ENCODE measurements at regions not wholly inside any gene's neighbourhood (a gene's known extent, or its start where the extent isn't known, plus 50 kb on each side); places are given as distances from the start of the nearest gene placed in this dataset.
"Not testable (repeated sequence)": the region's sequence is repeated elsewhere in the genome, so short reads cannot be mapped to it uniquely, and the experiment has no call there.

DNA sequence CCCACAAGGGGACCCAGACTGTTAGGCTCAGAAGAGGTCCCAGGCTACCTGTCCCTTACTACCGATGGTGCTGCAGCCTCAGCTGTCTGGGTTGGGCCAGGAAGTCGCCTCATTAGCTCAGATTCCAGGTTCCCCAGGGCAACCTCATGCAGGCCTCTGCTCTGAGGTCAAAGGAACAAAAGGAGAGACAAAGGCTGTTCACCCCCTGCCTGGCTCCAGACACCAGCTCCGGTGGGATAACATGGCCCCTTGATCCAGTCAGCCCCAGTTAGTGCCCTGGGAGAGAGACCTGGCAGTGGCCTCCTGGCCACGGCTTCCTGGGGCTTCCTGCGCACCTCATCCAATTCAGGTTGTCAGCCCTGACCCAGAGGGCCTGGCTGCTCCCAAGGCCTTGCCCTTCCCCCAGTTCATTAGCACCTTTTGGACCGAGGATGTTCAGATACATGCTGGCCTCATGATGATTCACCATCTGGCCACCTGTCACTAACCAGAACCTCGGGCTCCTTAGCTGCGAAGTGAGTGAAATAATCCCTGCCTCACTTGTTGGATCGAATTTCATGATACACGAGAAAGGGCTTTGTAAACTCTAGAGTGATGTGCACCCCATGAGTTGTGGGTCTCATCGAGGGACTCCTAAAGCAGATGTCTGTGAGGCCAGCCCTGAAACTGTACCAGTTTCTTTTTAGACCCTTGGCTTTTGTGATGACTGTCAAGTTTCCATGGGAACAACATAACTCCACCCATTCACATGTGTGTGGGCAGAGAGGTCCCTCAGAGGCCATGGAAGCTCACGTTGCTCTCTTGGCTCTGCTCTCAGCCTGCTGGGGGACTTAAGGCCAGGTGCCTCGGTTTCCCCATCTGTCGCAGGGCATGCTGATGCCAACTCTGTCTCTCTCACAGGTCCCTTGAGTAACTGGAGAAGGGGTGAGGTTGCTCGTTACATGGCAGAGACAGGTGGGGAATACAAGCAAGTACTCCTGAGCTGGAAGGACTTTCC lies 79.5 kb upstream of the PCBD1 start:
- no peak for DNase-seq

DNA sequence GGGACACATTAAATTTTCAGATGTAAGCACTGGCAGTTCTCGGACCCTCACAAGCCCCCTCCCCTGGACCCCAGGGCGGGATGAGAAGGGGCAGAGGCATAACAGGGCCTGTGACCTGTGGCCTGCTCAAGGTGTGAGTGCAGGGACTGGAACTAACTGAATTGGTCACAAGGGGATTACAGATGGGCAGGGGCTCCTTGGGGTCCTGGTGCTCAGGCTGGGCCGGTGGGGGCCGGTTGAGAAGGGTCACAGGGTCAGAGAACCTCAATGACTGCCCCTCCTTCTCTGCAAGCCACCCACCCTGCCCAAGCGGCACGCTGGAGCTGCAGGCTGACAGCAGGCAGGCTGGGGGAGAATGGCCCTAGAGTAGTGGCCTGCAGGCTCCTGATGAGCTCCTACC lies 80.8 kb upstream of the PCBD1 start:
- DNase-seq: no peak

DNA sequence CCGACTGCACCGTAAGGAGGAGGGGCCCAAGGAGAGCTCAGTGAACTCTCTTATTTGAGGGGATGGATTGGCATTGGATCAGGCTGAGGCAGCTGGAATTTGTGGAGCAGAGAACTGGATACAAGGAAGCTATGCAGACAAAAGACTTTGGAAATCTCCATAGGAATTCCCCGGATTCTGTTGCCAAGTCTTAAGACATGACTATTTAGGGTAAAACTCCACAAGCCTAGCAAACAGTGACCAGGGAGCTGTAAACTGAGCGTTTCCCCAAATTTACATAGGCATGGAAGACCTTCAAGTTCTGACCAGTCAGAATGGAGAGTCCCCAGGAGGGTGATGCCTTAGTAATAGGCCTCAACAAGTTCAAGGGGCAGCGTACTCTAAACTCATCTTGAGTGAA lies 82.5 kb upstream of the PCBD1 start:
- no peak for DNase-seq

DNA sequence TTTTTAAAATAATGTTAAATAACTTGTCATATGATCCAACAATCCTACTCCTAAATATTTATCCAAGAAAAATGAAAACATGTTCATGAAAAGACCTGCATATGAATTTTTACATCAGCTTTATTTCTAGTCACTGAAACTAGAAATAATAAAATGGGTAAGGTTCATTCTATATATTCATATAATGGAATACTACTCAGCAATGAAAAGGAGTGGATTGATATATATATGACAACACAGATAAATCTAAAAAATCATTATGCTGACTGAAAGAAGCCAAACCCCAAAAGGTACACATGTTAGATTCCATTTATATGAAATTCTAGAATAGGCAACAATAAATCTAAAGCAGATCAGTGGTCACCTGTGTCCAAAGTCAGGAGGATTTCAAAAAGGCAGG lies 84.9 kb upstream of the PCBD1 start:
- DNase-seq: no peak

DNA sequence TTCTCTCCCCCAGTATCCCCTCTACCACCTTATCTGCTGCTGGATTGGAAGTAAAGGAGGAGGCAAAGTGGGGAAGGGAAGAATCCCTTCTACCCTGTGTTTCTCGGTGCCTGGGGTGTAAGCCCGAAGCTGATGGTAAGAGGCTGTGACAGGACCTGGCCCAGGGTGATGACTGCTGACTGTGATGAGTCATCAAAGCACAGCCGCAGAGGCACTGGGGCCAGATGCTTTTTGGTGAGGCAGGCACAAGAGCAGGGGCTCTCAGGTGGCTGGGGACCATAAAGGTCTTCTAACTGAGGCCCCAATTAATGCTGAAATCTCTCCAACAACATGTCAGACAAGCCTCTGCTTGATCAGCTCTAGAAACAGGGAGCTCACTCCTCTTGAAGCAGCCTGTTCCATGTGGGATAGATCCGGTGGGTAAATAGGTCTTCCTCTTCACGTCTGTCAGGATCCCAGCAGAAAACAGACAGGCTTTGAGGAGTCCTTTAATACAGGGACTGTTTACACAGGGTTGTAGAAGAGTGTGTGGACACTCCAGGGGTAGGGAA lies 86.1 kb upstream of the PCBD1 start:
- no peak for DNase-seq

DNA sequence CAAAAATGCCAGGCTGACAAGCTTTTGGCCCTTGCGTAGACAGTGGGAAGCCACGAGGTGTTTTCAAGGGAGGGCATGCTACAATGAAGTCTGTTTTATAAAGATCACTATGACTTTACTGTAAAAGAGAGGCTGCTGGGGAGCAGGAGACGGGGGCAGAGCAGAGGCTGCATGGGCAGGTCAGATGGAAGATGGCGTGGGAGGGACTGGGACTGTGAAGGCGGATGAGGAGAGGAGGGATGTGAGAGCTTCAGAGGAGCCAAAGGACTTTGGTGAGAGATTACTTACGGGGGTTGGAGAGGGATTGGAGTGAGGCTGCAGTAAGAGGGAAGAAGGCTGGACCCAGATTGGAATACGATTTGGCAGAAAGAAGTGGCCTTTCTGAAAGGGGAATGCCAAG lies 86.6 kb upstream of the PCBD1 start:
- no peak for DNase-seq

DNA sequence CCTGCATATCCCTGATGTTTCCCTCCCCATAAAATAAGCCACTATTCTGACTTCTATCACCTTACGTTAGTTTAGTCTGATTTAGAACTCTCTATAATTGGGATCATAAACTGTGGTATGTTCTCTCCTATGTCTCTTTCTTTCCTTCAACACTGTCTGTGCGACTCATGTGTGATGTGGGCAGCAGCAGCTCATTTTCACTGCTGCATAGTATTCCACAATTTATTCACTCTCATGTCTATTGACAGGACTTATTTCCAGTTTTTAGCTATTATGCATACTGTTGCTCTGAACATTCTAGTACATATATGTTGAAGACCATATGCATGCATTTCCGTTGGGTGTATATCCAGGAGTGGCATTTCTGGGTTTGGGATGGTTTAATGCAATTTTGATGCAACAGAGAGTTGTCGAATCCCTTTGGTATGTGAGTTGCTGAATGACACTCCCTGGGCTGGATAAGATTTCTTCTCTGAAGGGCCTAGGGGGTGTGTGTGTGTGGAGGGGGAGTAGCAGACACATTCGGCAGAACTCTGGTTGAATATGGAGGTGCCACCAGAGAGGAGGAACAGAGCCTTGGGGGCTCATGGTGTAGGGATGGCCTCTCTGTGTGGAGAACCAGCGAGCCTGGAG lies 87.8 kb upstream of the PCBD1 start:
- no peak for DNase-seq

DNA sequence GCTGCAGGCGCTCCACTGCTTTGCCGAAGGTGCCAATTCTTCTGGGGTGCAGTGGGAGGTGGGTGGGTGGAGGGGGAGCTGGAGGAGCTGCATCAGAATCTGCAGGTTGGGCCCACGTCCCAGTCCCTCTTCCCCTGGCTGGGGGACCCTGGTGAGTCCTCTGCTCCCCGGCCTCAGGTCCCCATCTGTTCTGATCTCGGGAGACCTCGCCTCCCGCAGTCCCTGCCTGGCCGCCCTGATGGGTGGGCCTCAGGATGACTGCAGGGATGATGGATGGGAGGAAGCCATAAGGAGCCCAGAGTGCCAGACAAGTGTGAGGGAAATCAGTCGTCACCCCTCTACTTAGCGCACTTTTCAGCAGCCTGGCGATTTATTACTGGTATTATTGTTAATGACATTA lies 89.3 kb upstream of the PCBD1 start:
- DNase-seq: no peak

DNA sequence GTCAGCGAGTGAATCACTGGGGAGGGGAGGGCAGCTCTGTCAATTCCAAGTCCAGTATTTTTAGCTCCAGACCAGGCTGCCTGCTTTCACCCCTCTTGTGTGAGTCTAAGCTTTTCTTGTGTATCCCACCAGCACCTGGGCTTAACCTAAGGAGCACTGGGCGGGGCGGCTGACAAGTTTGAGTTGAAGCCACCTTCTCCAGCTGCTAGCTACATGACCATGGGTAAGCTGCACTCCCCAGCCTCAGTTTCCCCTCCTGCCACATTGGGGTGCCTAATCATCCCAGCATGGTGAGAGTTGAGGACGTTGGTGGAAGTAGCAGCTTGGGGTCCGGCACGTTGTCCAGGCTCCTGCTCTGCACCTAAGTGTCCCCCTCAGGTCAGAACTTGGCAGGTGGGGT lies 89.8 kb upstream of the PCBD1 start:
- no peak for DNase-seq

DNA sequence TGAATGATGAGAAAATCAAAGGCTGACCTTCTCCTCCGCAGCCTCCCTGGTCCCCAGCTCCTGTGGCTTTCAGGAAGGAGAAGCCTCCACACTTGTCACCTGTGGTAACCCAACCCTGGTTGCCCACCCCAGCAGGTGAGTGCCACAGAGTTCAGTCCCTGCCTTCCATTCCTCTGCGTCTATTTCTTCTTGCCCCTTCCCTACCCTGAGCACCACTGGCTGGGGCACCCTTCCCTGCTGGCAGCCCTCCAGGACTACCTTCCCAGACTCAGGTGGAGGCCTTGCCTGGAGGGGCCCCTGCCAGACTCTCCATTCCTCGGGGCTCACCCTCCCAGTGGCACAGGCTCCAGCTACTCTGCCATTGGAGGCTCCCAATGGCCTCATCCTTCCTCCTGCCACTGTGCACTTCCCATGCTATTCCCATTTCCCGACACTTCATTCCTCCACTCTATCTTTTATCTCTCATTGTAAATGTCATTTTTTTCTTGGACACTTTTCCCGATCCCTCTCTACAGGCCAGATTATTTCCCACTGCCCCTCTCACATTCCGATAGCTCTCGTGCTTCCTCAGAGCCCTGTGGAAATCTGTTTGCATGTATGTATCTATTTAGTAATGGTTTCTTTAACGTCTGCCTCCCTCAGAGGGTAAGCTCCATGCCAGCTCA lies 90.6 kb upstream of the PCBD1 start:
- no peak for DNase-seq

DNA sequence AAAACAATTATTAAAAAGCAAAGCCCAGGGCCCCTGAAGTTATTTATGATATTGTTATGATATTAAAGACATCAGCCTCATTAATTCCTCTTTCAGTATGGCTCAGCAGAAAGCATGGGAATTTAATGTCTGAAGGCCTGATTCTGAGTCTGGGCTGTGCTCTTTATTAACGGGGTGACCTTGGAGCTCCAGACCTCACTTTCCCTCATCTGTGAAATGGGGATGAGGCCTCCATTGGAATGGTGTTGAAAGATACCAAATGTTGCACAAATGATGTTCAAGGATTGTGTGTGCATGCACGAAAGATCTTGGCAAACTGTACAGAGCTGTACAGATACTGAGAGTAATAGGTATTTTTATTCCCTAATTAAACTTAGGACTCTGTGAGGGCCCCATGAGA lies 92.3 kb upstream of the PCBD1 start:
- DNase-seq: no peak

DNA sequence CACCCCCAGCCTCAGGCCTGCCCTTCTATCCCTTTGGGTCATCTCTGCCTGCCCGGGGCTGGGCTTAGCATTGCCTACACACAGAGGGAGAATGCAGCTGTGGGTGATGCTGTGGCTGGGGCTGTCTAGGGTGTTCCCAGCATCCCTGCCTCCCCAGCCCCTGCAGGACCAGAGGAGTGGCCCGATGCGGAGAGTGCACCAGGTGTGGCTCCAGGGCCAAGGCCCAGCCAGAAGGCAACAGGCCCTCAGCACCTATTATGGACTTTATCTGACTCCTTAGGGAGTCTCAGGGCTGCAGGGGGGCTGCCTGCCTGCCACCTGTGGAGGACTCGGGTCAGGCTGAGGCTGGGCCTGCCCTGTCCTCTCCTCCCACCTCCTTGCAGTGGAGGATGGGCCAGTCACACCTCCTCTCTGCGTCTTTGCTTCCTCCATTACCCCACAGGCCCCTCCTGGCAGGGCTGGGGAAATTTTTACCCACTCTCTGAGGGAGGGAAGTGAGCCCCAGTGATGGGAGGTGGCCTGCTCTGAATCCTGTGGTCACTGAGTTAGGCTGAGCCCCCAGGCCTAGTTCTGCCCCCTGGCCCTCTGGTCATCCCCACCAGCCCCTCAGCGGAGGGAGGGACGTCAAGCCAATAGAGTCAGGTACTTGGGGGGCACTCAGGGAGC lies 92.9 kb upstream of the PCBD1 start:
- no peak for DNase-seq

DNA sequence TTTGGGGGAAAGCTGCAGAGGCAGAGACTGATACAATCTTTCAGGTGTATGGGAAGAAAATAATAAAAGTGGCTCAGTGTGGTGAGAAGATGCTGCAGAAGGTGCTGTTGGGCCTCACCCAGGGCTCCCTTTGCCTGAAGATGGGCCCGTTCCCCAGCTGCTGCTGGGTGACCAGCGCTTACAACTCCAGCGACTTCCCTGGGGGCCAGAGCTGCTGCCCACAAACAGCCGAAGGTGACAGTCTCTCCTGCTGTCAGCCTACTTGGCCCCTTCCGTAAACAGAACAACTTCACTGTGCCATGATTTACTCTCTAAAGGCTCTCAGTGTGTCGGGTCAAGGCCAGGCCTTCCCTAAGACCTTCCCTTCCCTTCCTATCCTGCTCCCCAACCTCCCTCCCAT lies 93.6 kb upstream of the PCBD1 start:
- no peak for DNase-seq

DNA sequence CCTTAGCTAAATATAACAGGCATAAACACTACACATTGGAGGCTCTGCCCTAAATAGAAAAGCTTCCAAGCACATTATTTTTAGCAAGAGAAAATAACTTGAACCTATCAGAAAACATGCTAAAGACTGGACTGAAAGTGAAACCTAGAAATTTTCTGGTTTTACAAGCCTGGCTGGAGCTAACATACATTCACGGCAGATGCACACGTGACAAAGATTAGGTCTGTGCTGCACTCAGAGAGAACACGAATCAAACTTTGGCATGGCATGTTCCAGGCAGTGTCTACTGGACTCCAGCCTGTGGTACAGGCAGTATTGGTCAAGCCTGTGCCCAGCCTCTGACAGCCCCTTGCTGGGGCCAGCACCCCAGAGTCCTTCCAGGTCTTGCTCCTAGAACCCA lies 94.1 kb upstream of the PCBD1 start:
- no peak for DNase-seq

DNA sequence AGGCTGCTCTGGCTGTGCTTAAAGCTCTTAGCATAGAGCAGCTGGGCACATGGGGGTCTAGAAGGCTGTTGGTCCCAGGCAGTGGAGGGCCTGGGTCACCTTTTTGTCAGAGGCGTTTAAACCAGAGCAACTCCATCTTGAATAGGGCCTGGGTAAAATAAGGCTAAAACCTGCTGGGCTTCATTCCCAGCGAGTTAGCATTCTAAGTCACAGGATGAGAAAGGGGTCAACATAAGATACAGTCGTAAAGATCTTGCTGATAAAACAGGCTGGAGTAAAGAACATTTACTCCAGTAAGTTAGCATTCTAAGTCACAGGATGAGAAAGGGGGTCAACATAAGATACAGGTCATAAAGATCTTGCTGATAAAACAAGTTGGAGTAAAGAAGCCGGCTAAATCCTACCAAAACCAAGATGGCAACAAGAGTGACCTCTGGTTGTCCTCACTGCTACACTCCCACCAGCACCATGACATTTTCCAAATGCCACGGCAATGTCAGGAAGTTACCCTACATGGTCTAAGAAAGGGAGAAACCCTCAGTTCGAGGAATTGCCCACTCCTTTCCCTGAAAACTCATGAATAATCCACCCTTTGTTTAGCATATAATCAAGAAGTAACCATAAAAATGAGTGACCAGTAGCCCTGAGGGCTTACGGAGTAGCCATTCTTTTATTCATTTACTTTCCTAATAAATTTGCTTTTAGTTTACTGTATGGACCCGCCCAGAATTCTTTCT lies 96.8 kb upstream of the PCBD1 start:
- no peak for DNase-seq

DNA sequence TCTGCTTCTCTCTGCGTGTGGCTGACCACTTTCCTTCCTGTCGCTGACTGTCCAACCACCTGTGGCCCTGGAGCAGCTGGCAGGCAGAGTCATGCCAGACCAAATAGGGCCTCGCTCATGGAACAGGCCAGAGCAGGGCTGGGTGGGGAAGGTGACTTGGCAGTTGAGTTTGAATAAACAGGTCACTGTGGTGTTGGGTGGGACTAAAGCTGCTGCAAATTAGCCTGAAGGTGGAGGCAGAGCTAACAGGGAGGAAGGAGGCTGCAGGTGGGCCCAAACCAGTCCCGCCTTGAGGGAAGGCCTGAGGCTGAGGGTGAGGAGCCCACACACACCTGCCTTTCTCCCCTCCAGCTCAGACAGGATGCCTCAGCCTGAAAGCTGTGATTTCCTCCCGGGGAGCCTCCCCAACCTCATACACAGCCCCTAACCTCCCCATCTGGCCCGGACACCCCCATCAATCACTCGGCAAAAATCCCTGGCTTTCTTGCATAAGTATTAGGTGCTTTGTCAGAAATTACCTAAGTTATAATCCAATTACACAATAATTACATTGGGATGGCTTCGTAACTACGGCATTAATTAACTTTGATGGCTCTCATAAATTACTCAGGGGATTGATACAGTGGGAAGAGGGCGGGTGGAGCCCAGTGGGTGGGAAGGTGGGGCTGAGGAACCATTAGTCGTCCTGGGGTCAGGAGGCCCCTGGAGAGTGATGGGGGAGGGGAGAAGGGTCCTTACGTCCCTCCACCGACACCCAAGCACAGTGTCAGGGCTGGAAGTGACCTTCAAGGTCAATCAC lies 97.7 kb upstream of the PCBD1 start:
- peak in 1 of 2 experiments; percentile 29 for DNase-seq

DNA sequence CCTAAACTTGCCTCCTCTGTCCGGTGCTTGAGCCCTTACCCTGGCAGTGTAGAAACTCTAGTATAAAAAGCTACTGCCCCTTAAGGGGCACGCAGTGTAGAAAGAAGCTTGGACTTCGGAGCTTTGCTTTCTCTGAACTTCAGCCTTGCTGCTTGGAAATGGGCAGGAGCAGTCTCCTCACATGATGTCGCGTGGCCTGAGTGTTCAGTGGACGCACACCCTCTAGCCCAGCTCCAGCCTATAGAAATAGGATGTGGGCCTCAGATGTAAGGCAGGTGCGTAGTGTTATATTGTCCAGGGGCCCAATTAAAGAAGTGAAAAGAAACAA lies 98.2 kb upstream of the PCBD1 start:
- DNase-seq: no peak

DNA sequence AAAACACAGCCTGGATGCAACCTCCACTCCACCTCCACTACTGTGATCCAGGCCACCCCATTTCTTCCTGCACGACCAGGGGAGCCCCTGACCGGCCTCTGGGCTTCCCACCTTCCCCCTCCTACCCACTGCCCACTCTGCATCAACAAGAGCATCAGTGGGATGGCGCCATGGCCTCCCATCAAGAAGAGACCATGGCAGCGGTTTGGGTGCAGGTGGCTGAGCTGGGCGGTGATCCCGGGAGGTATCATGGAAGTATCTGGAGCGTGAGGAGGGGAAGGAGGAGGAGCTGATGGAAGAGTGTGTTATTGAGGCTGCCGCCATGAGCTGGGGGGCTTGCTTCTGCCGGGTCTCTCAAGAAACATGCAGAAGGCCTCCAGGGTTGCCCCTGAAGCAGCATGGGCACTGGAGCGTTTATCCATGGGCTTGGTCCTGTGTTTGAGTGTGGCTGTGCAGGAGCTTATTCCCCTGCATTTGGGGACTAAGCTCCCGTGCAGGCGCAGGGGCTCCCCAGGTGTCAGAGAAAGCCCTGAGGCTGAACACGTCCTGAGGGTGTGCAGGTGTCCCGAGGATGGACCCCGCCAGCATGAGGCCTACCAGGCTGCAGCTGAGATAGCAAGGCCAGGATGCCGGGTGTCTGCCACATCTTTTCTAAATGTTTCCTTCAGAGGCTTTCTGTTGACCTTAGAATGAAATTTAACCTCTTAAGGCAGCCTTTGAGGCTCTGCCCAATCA lies 99.2 kb upstream of the PCBD1 start:
- DNase-seq: no peak

DNA sequence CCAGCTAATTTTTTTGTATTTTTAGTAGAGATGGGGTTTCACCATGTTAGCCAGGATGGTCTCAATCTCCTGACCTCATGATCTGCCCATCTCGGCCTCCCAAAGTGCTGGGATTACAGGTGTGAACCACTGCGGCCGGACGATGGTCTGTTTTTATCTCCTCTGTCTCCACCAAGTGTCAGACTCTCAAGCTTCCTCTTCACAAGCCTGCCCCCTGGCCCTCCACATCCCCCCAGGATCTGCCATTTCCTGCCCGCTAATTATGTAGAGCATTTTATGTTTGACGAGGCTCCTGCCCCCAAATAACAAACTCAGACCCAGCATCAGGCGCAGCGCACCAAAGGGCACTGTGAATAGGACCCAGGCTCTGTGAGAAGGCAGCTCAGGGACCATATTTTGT lies 101.8 kb upstream of the PCBD1 start:
- DNase-seq: not testable (repeated sequence)

DNA sequence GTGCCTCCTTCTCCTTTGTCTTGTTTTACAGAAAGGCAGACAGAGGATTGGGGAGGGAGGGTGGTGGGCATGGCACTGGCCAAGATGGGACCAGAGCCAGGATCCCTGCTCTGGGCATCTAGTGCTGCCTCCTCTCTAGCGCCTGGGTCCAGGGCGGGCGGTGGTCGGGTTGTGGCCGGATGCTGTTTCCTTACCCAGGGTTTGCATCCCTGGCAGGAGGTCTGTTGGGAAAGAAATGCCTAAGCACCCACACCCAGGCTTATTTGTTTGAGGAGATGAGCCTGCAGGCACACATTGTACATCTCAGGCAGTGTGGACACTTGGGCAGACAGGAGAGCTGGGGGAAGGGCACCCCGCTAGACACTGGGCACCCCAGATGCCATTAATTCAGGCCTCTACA lies 102.3 kb upstream of the PCBD1 start:
- no peak for DNase-seq

All from NCI-H2081 (cell line).